ENCODE measurements at regions not wholly inside any gene's neighbourhood (a gene's known extent, or its start where the extent isn't known, plus 50 kb on each side); places are given as distances from the start of the nearest gene placed in this dataset.

GRCh38 chr6:2439632-2440031 is 194.2 kb upstream of the GMDS start:
- TF ChIP-seq EZH2 (IDR thresholded peaks at IDR 0.05; ENCODE audit: borderline replicate concordance, low read length) (no peak), CTCF (IDR thresholded peaks at IDR 0.05; ENCODE audit: low read length) (no peak)

All from OCI-LY1 (cell line).